Glomerular visceral epithelial cell (primary cell): ENCODE measurements at regions not wholly inside any gene's neighbourhood (a gene's known extent, or its start where the extent isn't known, plus 50 kb on each side); places are given as distances from the start of the nearest gene placed in this dataset.
"Not testable (repeated sequence)": the region's sequence is repeated elsewhere in the genome, so short reads cannot be mapped to it uniquely, and the experiment has no call there.

ENCODE experiments used
- DNase-seq: peaks from one replicate; pipeline ENCODE4 v3.0.0-alpha.2; 2016; ENCODE audit errors: extremely low spot score

- DNase-seq, result not testable (repeated sequence)
These were observed 337.1 kb upstream of the MAF start for GRCh38 chr16:79937671-79938070.

GRCh38 chr16:79933603-79934002 is 333.1 kb upstream of the MAF start:
- DNase-seq, result no peak

- DNase-seq, result no peak
These were observed 332.0 kb upstream of the MAF start for GRCh38 chr16:79932572-79932971.

- DNase-seq, result no peak
These were observed 331.2 kb upstream of the MAF start for GRCh38 chr16:79931721-79932120.

GRCh38 chr16:79929260-79929965 is 328.9 kb upstream of the MAF start:
- DNase-seq, result no peak

- DNase-seq, result no peak
These were observed 327.8 kb upstream of the MAF start for GRCh38 chr16:79928142-79928873.

- DNase-seq, result no peak
These were observed 326.1 kb upstream of the MAF start for GRCh38 chr16:79926451-79927205.

- DNase-seq, result no peak
These were observed 322.9 kb upstream of the MAF start for GRCh38 chr16:79923431-79923830.

- DNase-seq, result no peak
These were observed 320.1 kb upstream of the MAF start for GRCh38 chr16:79920685-79921084.

GRCh38 chr16:79918916-79919315 is 318.4 kb upstream of the MAF start:
- no peak for DNase-seq

- no peak for DNase-seq
These were observed 315.2 kb upstream of the MAF start for GRCh38 chr16:79915761-79916160.

GRCh38 chr16:79914961-79915720 is 314.6 kb upstream of the MAF start:
- no peak for DNase-seq

- peak; percentile 21 for DNase-seq
These were observed 312.2 kb upstream of the MAF start for GRCh38 chr16:79912592-79913310.

GRCh38 chr16:79911660-79912059 is 311.1 kb upstream of the MAF start:
- DNase-seq, result no peak

GRCh38 chr16:79909571-79909970 is 309.0 kb upstream of the MAF start:
- DNase-seq, result no peak

GRCh38 chr16:79903471-79903870 is 302.9 kb upstream of the MAF start:
- DNase-seq, result no peak

GRCh38 chr16:79902351-79902750 is 301.8 kb upstream of the MAF start:
- peak; percentile 24 for DNase-seq

GRCh38 chr16:79901522-79901921 is 301.0 kb upstream of the MAF start:
- no peak for DNase-seq

GRCh38 chr16:79899716-79900115 is 299.2 kb upstream of the MAF start:
- no peak for DNase-seq

- DNase-seq, result no peak
These were observed 298.8 kb upstream of the MAF start for GRCh38 chr16:79899316-79899715.

GRCh38 chr16:79898703-79899102 is 298.2 kb upstream of the MAF start:
- no peak for DNase-seq
